ENCODE measurements at regions not wholly inside any gene's neighbourhood (a gene's known extent, or its start where the extent isn't known, plus 50 kb on each side); places are given as distances from the start of the nearest gene placed in this dataset.

DNA sequence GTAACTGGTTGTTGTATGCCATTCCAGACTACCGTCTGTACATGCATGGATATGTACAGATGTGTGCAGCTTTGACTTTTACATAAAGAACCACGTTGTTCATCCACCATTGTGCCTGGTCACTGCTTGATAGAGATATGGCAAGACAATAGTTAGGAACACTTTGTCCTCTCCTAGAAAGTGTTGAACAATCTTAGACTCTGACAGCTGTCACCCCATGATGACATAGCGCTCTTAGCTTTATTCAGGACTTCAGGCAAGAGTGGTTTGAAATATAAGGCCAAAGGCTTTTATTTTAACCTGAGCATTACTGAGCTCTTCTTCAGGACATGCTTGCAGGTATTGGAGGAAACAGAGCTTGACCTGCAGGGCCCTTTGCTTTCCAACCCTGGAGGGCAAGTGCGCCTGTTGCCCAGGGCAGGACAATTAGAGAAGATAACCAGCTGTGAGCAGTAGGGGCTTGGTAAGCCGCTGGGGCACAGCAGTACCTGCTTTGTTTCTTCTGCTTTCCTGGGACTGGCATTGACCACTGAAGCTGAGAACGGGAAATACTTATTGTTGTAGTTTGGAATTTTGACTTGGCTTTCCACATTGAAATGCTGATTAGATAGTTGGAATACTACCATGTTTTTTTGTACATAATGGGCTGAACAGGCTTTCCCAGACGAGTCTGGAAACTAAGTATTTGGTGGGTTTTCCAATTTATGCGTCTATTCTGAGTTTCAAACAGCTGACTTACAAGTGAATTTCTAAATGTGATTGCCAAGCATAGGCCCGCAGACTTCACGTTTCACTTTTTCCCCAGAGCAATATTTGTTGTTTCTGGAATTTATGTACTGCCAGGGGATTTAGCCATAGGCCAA lies 51.1 kb downstream of the GARRE1 start:
- no peak overlapping the region for H3K4me3 ChIP-seq (ENCODE audit: low read length)
- no peaks in the 10 kb centered on the region for H3K27me3 ChIP-seq (ENCODE audit: control insufficient read depth, insufficient read depth, low read length)
- H3K4me1 ChIP-seq (ENCODE audit: control insufficient read depth, insufficient read depth, low read length): peaks cover 5% of the 10 kb centered on the region
- no peak overlapping the region for H3K4me2 ChIP-seq (ENCODE audit: low read length)
- H3K9ac ChIP-seq (ENCODE audit: low read depth, low read length): no peak overlapping the region
- H3K9me3 ChIP-seq (replicated peaks; ENCODE audit: low read length): no peaks in the 10 kb centered on the region
- peaks cover 8% of the 10 kb centered on the region for H3K36me3 ChIP-seq (ENCODE audit: insufficient read depth, low read length)

DNA sequence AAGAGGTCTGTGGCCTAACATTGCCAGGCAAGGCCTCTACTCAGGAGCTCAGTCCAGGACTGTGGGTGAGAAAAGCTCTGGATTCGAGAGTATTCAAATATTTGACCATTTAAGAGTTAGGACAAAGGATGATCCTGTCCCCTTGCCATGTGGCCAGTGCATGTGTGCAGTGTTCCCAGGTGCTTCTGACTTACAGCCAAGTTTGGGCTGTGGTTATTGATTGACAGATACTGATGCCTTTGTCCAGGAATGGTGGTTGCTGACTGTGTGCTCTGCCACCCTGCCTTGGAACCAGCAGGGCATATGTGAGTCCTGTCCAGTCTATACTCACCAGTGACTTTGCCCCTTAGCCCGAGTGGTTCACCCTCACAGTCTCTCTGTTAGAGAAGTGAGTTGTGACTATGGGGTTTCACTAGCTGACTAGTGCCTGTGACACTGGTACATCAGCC lies 51.9 kb downstream of the GARRE1 start:
- no peaks in the 10 kb centered on the region for H3K9me3 ChIP-seq (replicated peaks; ENCODE audit: low read length)
- peaks cover 5% of the 10 kb centered on the region for H3K4me1 ChIP-seq (ENCODE audit: control insufficient read depth, insufficient read depth, low read length)
- no peaks in the 10 kb centered on the region for H3K36me3 ChIP-seq (ENCODE audit: insufficient read depth, low read length)
- H3K4me2 ChIP-seq (ENCODE audit: low read length): no peak overlapping the region
- H3K27me3 ChIP-seq (ENCODE audit: control insufficient read depth, insufficient read depth, low read length): no peaks in the 10 kb centered on the region
- no peak overlapping the region for H3K4me3 ChIP-seq (ENCODE audit: low read length)
- H3K9ac ChIP-seq (ENCODE audit: low read depth, low read length): no peak overlapping the region

DNA sequence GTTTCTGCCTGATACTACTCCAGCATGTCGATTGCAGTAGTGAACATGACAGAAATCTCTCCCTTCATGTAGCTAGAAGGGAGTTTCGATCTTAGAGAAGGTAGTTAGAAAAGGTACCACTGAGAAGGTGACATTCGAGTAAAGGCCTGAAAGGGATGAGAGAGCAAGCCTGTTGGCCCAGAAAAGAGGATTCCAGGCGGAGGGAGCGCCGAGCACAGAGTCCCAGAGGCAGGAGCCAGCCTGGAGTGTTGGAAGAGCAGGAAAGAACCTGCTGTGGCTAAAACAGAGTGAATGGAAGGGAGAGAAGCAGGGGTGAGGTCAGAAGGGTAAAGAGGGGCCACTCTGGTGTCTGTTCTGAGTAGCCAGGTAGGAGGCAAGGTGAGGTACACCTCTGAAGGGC lies 52.5 kb downstream of the GARRE1 start:
- no peak overlapping the region for H3K9ac ChIP-seq (ENCODE audit: low read depth, low read length)
- no peaks in the 10 kb centered on the region for H3K36me3 ChIP-seq (ENCODE audit: insufficient read depth, low read length)
- H3K27me3 ChIP-seq (ENCODE audit: control insufficient read depth, insufficient read depth, low read length): no peaks in the 10 kb centered on the region
- H3K4me1 ChIP-seq (ENCODE audit: control insufficient read depth, insufficient read depth, low read length): peaks cover 5% of the 10 kb centered on the region
- H3K4me2 ChIP-seq (ENCODE audit: low read length): no peak overlapping the region
- no peaks in the 10 kb centered on the region for H3K9me3 ChIP-seq (replicated peaks; ENCODE audit: low read length)
- H3K4me3 ChIP-seq (ENCODE audit: low read length): no peak overlapping the region

DNA sequence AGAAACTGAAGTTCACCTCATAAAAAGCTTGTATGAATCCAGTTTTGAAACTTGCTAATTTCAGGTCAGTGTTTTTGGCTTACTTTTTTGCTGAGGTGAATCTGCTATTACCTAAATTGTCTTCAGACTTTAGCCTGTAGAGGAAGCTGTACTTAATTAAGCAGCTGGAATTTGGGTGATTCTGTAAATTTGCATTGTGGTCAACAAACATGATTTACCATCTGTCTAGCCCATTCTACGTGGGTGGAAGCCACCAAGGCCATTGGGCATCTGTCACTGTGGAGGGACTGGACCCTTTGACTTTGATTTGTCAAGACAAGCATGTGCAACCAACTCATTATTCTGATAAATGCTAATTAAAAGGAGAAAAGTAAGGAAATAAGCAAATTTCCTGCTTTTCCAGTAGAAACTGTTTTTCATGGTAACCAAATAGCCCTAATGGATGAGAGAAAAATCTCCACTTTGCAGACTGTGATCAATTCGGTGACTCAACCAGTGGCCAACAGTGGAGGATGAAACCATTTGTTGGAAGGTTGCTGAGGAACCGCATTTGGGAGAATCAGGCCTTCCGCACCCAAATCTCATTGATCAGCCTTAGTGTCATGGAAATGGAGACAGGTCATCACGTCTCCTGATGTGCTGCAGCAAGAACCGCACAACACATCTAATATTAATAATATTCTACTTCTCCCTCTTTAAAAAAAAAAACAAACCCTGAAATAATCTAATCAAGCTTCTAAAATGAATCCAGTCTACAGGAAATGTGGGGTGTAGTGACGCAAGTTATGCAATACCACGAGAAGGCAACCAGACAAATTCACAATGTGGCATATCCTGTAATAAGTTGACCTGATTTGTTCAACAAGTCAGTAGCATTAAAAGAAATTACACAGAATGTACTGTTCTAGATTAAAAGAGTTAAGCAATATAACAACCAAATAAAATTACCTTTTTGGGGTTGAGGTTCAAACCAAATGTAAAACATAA lies 54.3 kb downstream of the GARRE1 start:
- peaks cover 15% of the 10 kb centered on the region for H3K4me1 ChIP-seq (ENCODE audit: control insufficient read depth, insufficient read depth, low read length)
- no peaks in the 10 kb centered on the region for H3K36me3 ChIP-seq (ENCODE audit: insufficient read depth, low read length)
- no peak overlapping the region for H3K4me3 ChIP-seq (ENCODE audit: low read length)
- no peak overlapping the region for H3K9ac ChIP-seq (ENCODE audit: low read depth, low read length)
- no peaks in the 10 kb centered on the region for H3K27me3 ChIP-seq (ENCODE audit: control insufficient read depth, insufficient read depth, low read length)
- H3K4me2 ChIP-seq (ENCODE audit: low read length): no peak overlapping the region
- no peaks in the 10 kb centered on the region for H3K9me3 ChIP-seq (replicated peaks; ENCODE audit: low read length)

DNA sequence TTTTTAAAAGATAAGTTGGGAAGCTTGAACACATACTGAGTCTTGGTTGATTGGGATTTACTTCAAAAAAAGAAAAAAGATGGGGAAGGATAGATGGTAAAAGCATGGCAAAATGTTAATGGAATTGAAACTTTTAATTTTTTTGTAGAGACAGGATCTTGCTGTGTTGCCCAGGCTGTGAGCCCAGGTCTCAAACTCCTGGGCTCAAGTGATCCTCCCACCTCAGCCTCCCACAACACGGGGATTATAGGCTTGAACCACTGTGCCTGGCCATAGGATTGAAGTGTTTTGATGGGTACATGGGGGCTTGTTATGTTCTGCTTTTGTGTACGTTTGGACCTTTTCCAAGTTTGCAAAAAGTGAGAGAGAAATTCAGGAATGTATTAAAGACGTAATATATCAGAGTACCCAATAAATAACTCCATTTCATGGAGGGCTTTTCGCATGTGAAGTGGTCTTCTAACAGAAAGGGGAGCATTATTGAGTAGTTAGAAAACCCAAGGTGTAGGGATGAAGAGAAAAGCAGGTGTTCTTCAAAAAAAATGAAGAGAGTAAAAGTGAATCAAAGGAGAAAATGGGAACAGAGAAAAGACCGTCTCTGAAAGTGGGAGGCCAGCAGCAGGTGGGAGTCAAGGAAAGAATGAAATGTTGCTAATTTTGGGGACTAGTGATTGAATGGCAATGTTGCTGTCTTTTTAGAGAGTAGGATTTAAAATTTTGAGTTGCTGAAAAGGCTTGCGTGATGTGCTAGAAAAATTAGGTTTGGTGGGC lies 55.2 kb downstream of the GARRE1 start:
- Histone ChIP-seq H3K4me3 (ENCODE audit: low read length) (no peak overlapping the region), H3K9me3 (replicated peaks; ENCODE audit: low read length) (no peaks in the 10 kb centered on the region), H3K36me3 (ENCODE audit: insufficient read depth, low read length) (no peaks in the 10 kb centered on the region), H3K9ac (ENCODE audit: low read depth, low read length) (no peak overlapping the region), H3K4me1 (ENCODE audit: control insufficient read depth, insufficient read depth, low read length) (peaks cover 20% of the 10 kb centered on the region), H3K27me3 (ENCODE audit: control insufficient read depth, insufficient read depth, low read length) (no peaks in the 10 kb centered on the region), H3K4me2 (ENCODE audit: low read length) (no peak overlapping the region)

DNA sequence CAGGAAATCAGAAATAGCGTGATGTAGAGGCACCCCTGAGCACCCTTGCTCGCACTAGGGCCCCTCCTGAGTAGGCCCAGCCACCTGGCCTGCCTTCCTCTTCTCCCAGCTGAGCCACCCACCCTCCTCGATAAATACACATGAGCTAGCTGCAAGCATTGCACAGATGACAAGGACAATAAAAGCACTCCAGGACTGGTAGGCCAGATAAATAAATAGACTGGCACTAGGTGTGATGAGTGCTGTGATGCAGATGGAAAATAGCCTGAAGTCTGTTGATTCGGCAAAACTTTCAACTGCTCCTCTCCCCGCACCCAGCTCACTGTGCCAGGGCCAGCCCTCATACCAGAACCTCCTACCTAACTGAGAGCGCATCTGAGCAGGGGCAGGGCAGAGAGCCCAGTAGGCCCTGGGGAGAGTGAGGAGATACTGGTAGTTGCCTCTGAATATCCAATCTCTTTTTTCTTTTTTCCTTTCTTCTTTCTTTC lies 54.5 kb upstream of the GPI start:
- no peak overlapping the region for H3K4me3 ChIP-seq (ENCODE audit: low read length)

DNA sequence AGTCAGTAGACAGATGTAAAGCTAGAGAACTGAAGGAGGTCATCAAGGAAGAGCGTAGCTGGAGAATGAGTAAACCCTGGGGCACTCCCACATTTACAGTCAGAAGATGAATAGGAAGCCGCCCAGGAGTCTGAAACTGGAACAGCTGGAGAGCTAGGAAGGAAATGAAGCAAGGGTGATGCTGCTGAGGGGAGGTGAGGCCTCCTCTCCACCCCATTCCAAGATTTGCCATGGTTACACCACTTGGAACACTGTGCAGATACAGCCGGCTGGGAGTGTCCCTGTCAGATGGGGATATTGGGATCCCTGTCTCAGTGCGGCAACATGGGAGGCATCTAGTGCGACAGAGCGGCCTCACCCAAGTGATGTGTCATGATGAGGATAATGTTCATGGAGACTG lies 51.8 kb upstream of the GPI start:
- Histone ChIP-seq H3K9me3 (replicated peaks; ENCODE audit: low read length) (no peaks in the 10 kb centered on the region), H3K9ac (ENCODE audit: low read depth, low read length) (peak overlapping the region; percentile 20), H3K4me3 (ENCODE audit: low read length) (no peak overlapping the region), H3K4me1 (ENCODE audit: control insufficient read depth, insufficient read depth, low read length) (peaks cover 48% of the 10 kb centered on the region), H3K27me3 (ENCODE audit: control insufficient read depth, insufficient read depth, low read length) (no peaks in the 10 kb centered on the region), H3K4me2 (ENCODE audit: low read length) (peak overlapping the region; percentile 33), H3K36me3 (ENCODE audit: insufficient read depth, low read length) (no peaks in the 10 kb centered on the region)

More for the DNA sequence above, 54.5 kb upstream of the GPI start:
- Histone ChIP-seq H3K36me3 (ENCODE audit: insufficient read depth, low read length) (no peaks in the 10 kb centered on the region), H3K9ac (ENCODE audit: low read depth, low read length) (no peak overlapping the region), H3K4me2 (ENCODE audit: low read length) (no peak overlapping the region), H3K27me3 (ENCODE audit: control insufficient read depth, insufficient read depth, low read length) (no peaks in the 10 kb centered on the region), H3K9me3 (replicated peaks; ENCODE audit: low read length) (no peaks in the 10 kb centered on the region), H3K4me1 (ENCODE audit: control insufficient read depth, insufficient read depth, low read length) (peaks cover 22% of the 10 kb centered on the region)

DNA sequence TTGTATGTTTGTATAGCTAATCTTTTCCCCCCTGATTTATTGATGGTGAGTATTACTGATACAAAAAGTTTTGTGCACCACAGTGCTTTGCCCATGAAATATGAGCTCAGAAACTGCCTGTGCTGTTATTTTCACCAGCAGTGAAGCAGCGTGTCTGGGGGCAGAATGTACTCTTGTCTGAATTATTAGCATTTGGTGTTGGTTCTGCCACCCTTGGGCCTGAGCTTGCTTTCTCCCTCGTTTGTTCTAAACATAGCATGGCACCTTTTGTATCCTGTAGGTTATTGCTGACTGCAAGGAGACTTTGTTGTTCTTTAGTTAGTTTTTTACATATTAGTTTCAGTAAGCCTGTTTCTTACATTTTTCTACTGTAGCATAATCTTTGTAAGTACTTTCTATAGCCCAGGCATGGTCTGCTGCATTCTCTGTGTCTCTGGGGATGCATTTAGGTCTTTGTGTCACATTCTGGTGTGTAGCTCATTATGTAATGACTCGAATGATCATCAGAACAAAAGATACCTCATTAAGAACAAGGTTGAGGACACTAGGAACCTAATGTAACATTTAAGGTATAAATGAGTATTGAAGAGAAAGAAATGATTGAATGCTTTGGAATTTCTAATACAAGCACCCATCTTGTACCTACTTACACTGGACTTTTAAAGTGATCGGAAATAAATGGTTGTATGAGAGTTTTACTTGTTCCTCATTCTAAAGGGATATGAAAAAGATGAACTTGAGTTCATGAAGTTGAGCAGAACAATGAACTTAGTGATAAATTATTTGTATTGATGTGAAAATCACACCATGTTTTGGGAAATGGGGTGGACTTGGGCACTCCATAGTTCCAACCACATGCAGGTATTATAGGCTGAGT lies 50.3 kb upstream of the GPI start:
- Histone ChIP-seq H3K9ac (ENCODE audit: low read depth, low read length) (no peak overlapping the region), H3K4me2 (ENCODE audit: low read length) (no peak overlapping the region), H3K9me3 (replicated peaks; ENCODE audit: low read length) (no peaks in the 10 kb centered on the region), H3K4me1 (ENCODE audit: control insufficient read depth, insufficient read depth, low read length) (peaks cover 57% of the 10 kb centered on the region), H3K4me3 (ENCODE audit: low read length) (no peak overlapping the region), H3K36me3 (ENCODE audit: insufficient read depth, low read length) (no peaks in the 10 kb centered on the region), H3K27me3 (ENCODE audit: control insufficient read depth, insufficient read depth, low read length) (no peaks in the 10 kb centered on the region)

Measured in skeletal muscle satellite cell (primary cell).